DMS153 (cell line): ENCODE measurements at regions not wholly inside any gene's neighbourhood (a gene's known extent, or its start where the extent isn't known, plus 50 kb on each side); places are given as distances from the start of the nearest gene placed in this dataset.
A peak's percentile ranks its signal among the peaks of the same experiment; 100 is the strongest.

Experiments
- DNase-seq: peaks from one replicate; lab custom pipeline; 2025; lab: John Stamatoyannopoulos, UW

- DNase-seq = no peak
These were observed 97.6 kb downstream of the TM2D1 start for GRCh38 chr1:61627365-61627764.

DNA sequence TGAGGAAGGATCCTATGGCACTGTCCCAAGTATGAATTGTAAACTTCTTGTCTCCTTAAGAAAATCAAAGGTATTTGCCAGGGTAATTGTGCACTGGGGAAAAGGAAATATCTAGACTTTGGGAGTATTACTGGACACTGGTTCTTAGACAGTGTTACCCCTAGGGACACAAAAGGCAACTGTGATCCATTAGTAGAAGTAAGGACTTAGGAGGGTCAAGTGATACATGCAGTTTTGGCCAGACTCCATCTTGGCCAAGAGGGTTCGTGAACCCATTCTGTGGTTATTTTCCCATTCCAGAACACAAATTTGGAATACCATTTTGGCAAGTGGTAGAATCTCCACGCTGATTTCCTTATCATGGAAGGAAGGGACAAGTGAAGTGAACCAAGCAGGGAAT is 98.1 kb downstream of the TM2D1 start:
- DNase-seq = no peak

GRCh38 chr1:61623852-61624251 is 101.1 kb downstream of the TM2D1 start:
- DNase-seq = no peak

- no peak for DNase-seq
These were observed 104.4 kb downstream of the TM2D1 start for GRCh38 chr1:61620536-61620935.

GRCh38 chr1:61618755-61619154 is 106.2 kb downstream of the TM2D1 start:
- DNase-seq = no peak

- no peak for DNase-seq
These were observed 106.7 kb downstream of the TM2D1 start for GRCh38 chr1:61618193-61618592.

- DNase-seq = no peak
These were observed 108.1 kb downstream of the TM2D1 start for GRCh38 chr1:61616830-61617229.

GRCh38 chr1:61612602-61613001 is 112.3 kb downstream of the TM2D1 start:
- DNase-seq = no peak

DNA sequence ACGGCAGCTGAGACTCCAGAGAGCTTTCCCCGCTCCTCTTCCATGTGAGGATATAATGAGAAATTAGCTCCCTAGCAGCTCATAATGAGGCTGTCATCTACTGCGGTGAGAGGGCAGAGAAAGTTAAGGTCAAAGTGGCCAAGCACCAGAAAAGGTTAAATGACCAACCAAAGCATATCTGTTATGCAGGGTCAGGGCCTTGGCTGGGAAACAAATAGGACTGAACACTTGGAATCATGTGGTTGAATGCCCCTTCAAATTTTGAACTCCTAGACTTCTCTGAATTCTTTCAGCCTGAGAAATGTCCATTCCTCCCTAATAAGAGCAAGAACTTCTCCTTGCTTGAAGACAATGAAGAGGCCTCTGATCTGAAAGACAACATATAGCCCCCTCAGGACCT is 115.9 kb downstream of the TM2D1 start:
- no peak for DNase-seq

GRCh38 chr1:61607448-61607847 is 117.5 kb downstream of the TM2D1 start:
- no peak for DNase-seq

DNA sequence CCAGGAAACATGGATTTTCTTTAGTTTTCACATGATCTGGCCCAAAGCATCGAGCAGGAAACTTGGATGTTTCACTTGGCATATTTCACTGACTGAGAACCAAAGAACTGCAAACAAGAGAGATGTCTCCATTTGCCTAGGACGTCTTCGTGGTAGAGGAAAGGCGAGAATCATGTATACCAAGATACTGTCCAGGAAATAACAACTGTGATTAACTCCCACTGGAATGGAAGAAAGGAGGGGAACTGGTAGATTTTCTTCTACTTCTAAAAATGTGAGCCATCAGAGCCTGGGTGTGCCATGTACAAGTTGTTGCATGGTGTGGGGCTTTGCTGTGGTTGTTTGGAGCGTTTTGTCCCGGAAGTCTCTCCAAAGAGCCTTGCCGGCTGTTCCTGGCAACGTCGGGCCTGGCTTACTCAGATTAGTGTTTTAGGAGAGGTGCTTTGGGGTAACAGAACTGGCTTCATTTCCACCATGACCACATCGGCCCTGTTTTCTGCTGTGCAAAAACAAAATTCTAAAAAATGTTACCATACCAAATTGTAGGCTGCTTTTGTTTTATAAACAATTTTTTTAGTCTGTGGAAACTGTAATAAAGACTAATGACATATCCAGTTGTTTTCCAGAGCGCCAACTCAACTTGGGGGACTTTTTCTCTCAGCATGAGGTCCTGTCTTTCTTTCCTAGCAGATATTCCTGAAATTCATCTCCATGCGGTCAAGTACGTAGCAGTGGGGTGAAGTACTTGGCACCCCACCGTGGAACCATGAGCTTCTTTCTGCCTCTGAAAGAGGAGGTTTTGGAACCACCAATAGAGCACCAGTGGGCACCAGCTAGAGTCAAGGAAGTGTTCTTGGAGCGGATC is 118.3 kb downstream of the TM2D1 start:
- DNase-seq = no peak

GRCh38 chr1:61605607-61606321 is 119.2 kb downstream of the TM2D1 start:
- no peak for DNase-seq

GRCh38 chr1:61604684-61605083 is 120.3 kb downstream of the TM2D1 start:
- no peak for DNase-seq

DNA sequence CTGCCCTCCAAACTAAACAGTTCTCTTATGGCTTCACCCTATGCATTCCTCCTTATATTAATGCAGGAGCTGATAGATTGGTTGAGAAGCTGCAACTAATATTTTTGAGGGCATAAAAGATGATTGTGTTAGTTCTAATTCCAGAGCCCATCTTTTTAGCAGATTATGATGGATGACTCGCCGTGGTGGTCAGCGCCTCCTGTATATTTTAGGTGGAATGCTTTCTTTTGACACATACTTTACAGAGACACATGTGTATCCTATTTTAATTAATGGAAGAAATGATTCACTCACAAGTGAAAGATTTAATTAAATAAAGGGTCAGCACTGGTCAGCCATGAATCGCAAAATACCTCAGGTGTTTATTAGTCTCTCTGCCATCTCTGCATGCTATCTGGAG is 120.7 kb downstream of the TM2D1 start:
- no peak for DNase-seq

- DNase-seq = no peak
These were observed 122.3 kb downstream of the TM2D1 start for GRCh38 chr1:61602663-61603062.

DNA sequence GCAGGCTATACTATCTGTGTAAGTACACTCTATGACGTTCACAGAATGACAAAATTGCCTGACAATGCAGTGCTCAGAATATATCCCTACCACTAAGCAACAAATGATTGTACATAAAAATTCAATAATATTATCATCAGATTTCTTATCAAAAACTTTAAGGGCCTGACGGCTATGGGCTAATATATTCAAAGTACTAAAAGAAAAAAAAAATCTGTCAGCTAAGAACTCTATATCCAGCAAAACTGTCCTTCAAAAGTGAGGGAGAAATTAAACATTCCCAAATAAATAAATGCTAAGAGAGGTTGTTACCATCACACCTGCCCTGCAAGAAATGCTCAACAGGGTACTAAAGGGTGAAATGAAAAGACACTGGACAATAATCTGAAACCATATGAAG is 127.3 kb downstream of the TM2D1 start:
- DNase-seq = no peak

GRCh38 chr1:61593331-61593730 is 131.6 kb downstream of the TM2D1 start:
- DNase-seq = no peak

GRCh38 chr1:61591351-61591750 is 133.6 kb downstream of the TM2D1 start:
- DNase-seq = no peak

- DNase-seq = peak; percentile 16
These were observed 135.9 kb downstream of the TM2D1 start for GRCh38 chr1:61588736-61589672.

GRCh38 chr1:61585714-61586113 is 139.2 kb downstream of the TM2D1 start:
- DNase-seq = no peak

DNA sequence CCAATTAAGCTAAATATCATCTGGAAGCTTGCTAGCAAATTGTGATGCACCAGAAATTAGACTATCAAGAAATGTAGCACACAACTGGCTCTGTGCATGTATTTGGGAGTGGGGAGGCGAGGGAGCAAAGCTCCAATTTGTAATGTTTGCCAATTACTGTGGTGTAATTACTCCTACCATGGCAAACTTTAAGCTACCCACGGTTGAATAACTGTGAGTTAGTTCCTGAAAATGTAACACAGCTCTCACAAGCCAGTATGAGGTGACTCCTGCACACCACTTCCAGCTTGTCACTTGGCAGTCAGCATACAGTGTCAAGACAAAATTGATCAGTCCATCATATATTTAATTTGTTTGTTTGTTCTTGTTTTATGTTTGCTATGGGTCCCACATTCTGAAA is 141.2 kb downstream of the TM2D1 start:
- DNase-seq = no peak

GRCh38 chr1:61581251-61581650 is 143.7 kb downstream of the TM2D1 start:
- DNase-seq = no peak
